NB4 (cell line): ENCODE measurements at regions not wholly inside any gene's neighbourhood (a gene's known extent, or its start where the extent isn't known, plus 50 kb on each side); places are given as distances from the start of the nearest gene placed in this dataset.

Experiments
- DNase-seq: peaks from one replicate; pipeline ENCODE4 v3.0.0; 2010; ENCODE audit warnings: low read depth
- H3K4me3 ChIP-seq: one replicate; pipeline ENCODE4 v1.5.1; 2011; ENCODE audit warnings: mild to moderate bottlenecking, low read depth, low read length, moderate library complexity
- CTCF ChIP-seq: IDR thresholded peaks from one replicate; pipeline ENCODE4 v1.5.1; 2012; ENCODE audit warnings: low read depth, low read length
- MAX ChIP-seq: IDR thresholded peaks from 2 replicates; pipeline ENCODE4 v1.6.1; 2011; ENCODE audit warnings: low read depth, low read length
- MYC ChIP-seq: IDR thresholded peaks from 2 replicates; pipeline ENCODE4 v1.6.1; 2011; ENCODE audit warnings: low read depth, low read length
- POLR2A ChIP-seq: IDR thresholded peaks from 2 replicates; pipeline ENCODE4 v1.6.1; 2011; ENCODE audit warnings: mild to moderate bottlenecking; ENCODE audit not compliant: insufficient read length; ENCODE audit errors: extremely low read depth

- H3K4me3 ChIP-seq: no peak overlapping the region
- no peak for TF ChIP-seq CTCF
- no peak for TF ChIP-seq MYC
- TF ChIP-seq MAX: no peak
- no peak for TF ChIP-seq POLR2A
- DNase-seq: no peak
Observed at GRCh38 chr20:60250251-60250650, 292.0 kb downstream of the CDH26 start.

- H3K4me3 ChIP-seq: no peak overlapping the region
- TF ChIP-seq POLR2A: no peak
- TF ChIP-seq CTCF: no peak
- no peak for TF ChIP-seq MYC
- no peak for TF ChIP-seq MAX
- no peak for DNase-seq
Observed at GRCh38 chr20:60252866-60253265, 294.6 kb downstream of the CDH26 start.

- TF ChIP-seq POLR2A (no peak), CTCF (no peak), MAX (no peak), MYC (no peak)
- no peak for DNase-seq
- no peak overlapping the region for H3K4me3 ChIP-seq
Observed at GRCh38 chr20:60253471-60253870, 295.2 kb downstream of the CDH26 start.

GRCh38 chr20:60254901-60255411 lies 296.7 kb downstream of the CDH26 start:
- DNase-seq: no peak

GRCh38 chr20:60255415-60255814 lies 297.2 kb downstream of the CDH26 start:
- TF ChIP-seq MYC (no peak), CTCF (no peak), MAX (no peak), POLR2A (no peak)
- no peak for DNase-seq
- no peak overlapping the region for H3K4me3 ChIP-seq

More at GRCh38 chr20:60254901-60255411, 296.7 kb downstream of the CDH26 start:
- TF ChIP-seq CTCF: no peak
- TF ChIP-seq MYC: no peak
- no peak for TF ChIP-seq MAX
- no peak for TF ChIP-seq POLR2A
- no peak overlapping the region for H3K4me3 ChIP-seq
